Muscle of back (tissue), 3 donors: ENCODE measurements at regions not wholly inside any gene's neighbourhood (a gene's known extent, or its start where the extent isn't known, plus 50 kb on each side); places are given as distances from the start of the nearest gene placed in this dataset.
"Not testable (repeated sequence)": the region's sequence is repeated elsewhere in the genome, so short reads cannot be mapped to it uniquely, and the experiment has no call there.

ENCODE experiments used
- DNase-seq, 3 donors: peaks; one replicate each; pipeline versions ENCODE4 v3.0.0 to v3.0.0-alpha.2; 2013

DNA sequence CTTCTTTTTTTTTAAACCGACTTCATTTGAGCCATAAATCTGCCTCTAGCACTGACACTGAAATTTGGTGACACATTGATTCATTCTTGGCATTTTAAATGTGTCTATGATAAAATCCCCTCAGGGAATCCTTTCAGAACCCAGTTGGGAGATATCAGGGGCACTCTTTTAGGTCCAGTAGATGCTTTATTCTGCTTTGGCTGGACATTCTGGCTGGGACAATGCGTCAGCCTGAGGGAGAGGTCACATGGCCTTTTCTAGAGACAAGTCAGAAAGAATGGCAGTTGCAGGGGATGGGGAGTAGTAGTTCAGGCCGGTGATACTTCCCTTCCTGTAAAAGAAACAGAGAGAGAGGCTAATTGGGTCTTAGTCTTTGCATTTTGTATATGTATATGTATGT is 63.1 kb downstream of the TRIM43 start:
- not testable (repeated sequence) for DNase-seq

- not testable (repeated sequence) for DNase-seq
These were observed 64.8 kb downstream of the TRIM43 start for GRCh38 chr2:95656553-95656952.

- DNase-seq = not testable (repeated sequence)
These were observed 66.1 kb downstream of the TRIM43 start for GRCh38 chr2:95657937-95658336.

GRCh38 chr2:95660766-95661562 is 69.2 kb downstream of the TRIM43 start:
- DNase-seq = not testable (repeated sequence)

DNA sequence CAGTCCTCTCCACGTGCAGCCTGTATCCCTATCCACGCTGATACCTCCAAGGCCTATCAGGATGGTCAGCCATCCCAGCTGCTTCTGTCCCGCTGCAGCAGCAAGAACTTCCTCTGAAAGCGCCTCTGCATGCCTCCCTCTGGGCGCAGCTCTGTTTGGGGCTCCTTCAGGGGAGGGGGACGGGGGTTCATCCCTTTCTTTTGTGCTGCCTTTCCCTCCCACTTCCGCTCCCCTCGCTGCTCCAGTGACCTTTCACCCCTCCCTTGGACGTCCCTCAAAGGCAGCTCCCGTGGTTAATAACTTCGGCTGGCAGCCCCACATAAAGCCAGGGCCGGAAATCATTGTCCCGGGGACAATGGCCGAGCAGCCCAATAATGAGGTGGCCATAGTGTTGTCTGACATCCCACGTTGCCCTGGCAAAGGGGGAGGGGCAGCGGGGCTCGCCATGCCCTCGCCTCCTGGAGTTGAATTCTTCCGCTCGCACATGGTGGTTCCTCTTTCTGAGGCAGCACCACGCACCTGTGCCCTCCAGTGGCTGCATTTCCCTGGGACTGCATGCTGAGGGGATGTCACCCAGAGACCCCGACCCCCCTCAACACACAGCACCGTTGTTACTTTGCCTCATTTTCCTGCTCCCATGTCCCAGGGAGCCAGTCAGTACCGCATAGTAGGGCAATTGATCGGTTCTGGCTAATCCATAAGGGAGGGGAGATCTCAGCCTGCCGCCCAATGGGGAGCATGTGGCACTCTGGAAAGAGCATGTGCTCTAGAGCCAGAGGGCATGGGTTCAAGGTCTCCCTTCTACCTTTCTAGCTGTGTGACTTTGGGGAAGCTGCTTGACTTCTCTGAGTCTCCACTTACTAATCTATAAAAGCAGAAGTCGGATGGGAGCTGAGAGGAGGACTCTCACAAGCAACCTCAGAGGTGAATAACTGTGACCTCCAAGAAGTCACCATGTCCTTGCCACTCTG is 72.0 kb downstream of the TRIM43 start:
- DNase-seq = not testable (repeated sequence)

DNA sequence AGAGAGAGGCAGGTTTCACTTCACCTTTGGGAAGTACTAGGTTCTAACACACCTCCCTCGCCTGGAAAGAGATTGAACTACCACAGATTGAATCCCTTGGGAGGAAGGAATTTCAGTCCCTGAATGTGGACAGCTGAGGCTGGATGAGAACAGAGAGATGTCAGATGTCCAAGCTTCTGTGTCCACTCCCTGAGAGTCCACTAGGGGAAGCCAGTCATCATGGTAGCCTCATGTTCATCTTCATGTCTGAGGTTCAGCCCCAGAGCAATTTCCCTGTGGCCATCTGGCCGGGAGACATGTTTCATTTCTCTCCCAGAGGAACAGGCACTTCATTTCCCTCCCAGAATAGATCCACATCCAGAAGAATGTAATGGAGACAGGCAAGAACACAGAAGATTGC is 74.8 kb downstream of the TRIM43 start:
- DNase-seq = not testable (repeated sequence)

GRCh38 chr2:95667480-95667879 is 75.7 kb downstream of the TRIM43 start:
- DNase-seq = no peak

DNA sequence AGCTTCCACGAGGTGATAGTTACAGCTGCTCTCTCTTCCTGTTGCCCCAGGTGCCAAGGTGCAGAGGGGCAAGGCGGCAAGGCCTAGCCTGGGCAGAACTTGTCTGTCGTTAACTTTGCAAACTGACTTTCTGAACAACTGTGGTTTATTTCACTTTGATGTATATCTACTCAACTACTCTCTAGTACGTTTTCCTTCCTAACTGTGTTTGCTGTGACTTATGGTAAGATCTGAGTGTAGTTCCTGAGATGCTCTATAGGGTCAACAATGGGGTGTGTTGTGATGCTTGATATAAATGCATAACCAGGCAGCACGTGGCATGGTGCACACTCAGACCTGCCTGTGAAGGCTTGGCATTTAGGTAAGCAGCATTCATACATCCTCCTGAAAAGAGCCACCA is 77.1 kb downstream of the TRIM43 start:
- DNase-seq = not testable (repeated sequence)

GRCh38 chr2:95669441-95669991 is 77.7 kb downstream of the TRIM43 start:
- DNase-seq = no peak

DNA sequence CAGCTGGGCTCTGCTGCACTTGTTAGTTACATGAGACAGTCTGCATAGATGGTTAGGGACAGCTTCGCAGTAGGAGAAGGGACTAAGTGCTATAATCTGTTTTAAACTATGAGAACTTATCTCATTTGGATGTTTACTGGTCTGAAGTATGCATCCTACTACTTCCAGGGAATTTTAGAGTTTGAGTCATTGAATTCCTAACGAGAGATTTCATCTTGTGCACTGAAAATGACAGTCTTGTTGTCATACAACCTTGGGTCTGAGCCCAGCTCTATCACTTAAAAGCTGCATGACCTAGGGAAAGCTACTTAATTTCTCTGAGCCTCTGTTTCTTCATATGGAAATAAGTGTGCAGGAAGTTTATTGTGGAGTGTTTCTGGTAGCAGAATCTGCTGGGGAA is 78.4 kb downstream of the TRIM43 start:
- peak in 1 of 3 donors; percentile 55 for DNase-seq

DNA sequence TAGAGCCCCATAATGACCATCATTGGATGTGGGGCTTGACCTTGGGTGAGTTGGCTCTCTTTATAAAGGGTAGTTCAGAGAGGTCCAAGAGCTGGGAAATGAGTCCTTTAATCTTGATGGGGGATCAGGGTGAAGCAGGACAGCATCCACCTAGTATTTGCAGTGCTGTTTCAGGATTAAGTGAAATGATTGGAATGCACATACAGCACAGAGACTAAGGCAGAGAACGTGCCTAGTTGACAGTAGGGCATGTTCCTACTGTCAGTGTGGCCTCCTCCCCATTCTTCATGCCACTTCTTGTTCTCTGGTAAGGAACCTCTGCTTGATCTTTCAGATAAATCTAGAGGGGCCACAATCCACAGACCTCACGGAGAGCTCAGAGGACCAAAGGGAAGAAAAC is 78.9 kb downstream of the TRIM43 start:
- no peak for DNase-seq

GRCh38 chr2:95671171-95671570 is 79.4 kb downstream of the TRIM43 start:
- DNase-seq = not testable (repeated sequence)

- not testable (repeated sequence) for DNase-seq
These were observed 80.2 kb downstream of the TRIM43 start for GRCh38 chr2:95671992-95672391.

DNA sequence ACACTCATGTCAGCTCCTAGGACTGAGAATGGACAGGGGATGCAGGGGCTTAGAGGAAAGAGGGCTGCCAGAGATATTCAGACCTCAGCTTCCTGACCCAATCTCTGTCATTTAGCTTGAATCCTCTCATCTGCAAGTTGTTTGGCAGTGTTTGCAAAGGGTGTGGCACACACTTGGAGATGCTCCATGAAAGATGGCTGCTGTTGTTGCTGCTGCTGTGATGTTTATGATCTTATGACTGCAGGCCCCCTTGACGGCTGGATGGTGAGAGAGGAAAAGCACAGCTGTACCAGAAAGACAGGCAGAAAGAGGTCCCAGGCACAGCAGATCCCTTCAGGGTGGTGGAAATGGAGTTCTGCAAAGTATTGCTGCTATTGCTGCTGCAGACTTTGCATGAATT is 80.7 kb downstream of the TRIM43 start:
- DNase-seq = not testable (repeated sequence)

GRCh38 chr2:95674186-95674585 is 82.4 kb downstream of the TRIM43 start:
- no peak for DNase-seq

DNA sequence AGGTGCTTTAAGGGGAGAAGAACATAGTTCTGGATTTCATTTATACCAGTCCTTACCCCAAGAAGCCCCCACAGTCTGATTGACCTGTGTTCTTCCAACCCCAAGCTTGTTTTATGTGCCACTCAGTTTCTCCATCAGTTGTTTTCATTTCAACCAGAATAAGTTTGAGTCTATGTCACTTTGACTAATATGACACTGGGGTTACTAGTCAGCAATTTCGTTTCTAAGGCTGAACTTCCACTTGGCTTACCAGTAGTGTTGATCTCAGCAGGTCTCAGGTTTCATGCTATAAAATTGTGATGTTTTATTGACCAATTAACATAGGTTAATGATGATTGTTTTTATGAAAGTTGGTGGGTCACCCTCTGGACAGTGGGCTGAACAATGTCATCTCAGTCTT is 84.8 kb downstream of the TRIM43 start:
- DNase-seq = not testable (repeated sequence)

DNA sequence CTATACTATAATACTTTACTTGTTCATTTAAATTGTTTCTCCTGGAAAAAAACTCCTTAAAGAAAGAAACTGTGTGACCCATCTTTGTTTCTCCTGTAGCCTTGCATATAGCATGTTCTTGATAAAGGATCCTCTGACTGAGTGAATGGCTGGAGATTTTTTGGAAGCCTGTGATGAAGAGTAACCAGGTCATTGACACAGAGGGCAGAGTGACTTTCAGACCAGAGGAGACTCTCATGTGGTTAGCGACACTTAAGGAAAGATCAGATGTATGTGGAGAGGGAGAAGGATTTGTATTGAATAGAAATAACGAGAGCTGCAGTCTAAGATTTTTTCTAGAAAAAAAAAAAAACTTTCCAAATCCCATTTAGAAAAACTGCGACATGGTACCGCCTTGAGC is 85.5 kb downstream of the TRIM43 start:
- no peak for DNase-seq

- DNase-seq = not testable (repeated sequence)
These were observed 86.0 kb downstream of the TRIM43 start for GRCh38 chr2:95677833-95678232.

DNA sequence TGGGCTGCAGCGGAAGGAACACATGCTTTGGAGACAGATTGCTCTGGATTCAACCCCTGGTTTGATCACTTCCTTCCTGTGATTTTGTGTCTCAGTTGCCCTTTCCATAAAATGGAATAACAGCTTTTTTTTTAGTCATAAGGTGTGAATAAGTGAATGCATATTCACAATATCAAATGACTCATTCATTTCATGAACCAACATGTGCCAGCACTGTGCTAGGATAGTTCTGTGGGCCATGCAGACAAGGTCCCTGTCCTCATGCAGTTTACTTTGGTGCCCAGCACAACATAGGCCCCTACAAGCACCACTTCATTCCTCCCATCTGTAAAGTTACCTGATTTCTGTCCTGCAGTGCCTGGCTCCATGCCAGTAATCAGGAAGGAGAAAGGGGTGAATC is 89.4 kb downstream of the TRIM43 start:
- DNase-seq = not testable (repeated sequence)

DNA sequence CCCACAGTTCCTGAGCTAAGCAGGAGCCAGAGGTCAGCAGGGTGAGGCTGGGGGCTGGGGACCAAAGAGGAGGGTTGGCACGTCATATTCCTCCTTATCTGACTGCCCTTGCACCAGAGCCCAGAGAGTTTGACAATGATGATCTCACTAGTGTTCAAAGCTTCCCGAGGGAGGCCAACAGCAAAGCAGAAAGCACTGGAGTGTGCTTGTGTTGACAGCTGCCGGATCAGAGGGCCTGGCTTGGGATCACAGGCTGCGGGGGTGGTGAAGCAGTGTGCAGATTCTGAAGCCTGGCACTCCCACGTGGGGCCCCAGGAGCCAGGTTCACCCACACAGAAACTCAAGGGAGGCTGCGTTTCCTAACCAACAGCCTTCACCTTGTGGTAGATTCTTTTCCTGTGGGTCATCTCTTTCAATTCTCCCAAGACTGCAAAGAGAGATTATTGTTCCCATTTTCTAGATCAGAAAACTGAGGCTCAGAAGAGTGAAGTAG is 89.8 kb downstream of the TRIM43 start:
- not testable (repeated sequence) for DNase-seq

DNA sequence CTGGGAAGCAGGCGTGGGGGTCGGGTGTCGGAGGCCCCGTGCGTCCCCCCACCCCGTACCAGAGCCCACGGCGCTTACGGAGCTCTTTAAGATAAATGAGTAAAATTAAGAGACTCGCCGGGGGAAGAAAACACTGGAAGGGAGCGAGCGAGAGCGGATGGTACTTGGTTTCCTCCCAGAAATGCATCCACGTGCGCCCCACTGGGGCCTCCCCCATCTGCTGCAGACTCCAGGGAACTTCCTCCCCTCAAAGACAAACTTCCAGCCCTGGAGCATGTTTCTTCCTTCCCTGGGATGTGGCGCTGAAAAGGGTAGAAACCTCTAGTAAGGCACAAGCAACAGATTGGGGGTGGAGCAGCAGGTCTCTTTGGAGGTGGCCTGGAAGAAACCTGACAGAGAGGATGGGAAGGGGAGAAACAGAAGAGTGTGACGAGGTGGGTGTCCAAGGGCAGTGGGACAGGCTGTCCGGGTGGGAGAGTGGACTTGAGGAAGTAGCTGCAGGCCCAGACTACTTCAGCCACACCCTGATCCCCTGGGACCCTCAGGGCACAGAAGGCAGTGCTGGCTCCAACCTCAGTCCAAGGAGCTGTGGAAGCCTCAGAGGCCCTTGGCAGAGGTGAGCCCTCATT is 91.2 kb downstream of the TRIM43 start:
- not testable (repeated sequence) for DNase-seq

- no peak for DNase-seq
These were observed 93.7 kb downstream of the TRIM43 start for GRCh38 chr2:95685513-95685912.
